Testis (tissue), 2 donors: ENCODE measurements at regions not wholly inside any gene's neighbourhood (a gene's known extent, or its start where the extent isn't known, plus 50 kb on each side); places are given as distances from the start of the nearest gene placed in this dataset.

Experiments
- POLR2A ChIP-seq: fragments of 450-650 bp; IDR thresholded peaks from one replicate; pipeline ENCODE4 v1.6.1; 2017; ENCODE audit warnings: antibody characterized with exemption, mild to moderate bottlenecking, moderate library complexity
- TF ChIP-seq, protein P1 (sequence below), 3 experiments: fragments of 450-650 bp in 2 of 3; fragments of 200-600 bp in 1 of 3; sonication (generic) in 1 of 3; IDR thresholded peaks; one replicate each; pipeline ENCODE4 v1.5.1; 2016 to 2019; ENCODE audit warnings: antibody characterized with exemption in 3 of 3, mild to moderate bottlenecking in 2 of 3, moderate library complexity in 1 of 3

DNA sequence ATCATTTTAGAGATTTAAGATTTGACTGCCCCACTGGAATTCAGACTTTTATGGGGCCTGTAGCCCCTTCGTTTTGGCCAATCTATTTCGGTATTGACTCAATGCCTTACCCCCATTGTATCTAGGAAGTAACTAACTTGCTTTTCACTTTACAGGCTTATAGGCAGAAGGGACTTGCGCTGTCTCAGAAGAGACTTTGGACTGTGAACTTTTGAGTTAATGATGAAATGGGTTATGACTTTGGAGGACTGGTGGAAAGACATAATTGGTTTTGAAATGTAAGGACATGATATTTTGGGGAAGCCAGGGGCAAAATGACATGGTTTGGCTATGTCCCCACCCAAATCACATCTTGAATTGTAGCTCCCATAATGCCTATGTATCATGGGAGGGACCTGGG, 463.0 kb upstream of the KLHL1 start:
- TF ChIP-seq, protein P1, sequence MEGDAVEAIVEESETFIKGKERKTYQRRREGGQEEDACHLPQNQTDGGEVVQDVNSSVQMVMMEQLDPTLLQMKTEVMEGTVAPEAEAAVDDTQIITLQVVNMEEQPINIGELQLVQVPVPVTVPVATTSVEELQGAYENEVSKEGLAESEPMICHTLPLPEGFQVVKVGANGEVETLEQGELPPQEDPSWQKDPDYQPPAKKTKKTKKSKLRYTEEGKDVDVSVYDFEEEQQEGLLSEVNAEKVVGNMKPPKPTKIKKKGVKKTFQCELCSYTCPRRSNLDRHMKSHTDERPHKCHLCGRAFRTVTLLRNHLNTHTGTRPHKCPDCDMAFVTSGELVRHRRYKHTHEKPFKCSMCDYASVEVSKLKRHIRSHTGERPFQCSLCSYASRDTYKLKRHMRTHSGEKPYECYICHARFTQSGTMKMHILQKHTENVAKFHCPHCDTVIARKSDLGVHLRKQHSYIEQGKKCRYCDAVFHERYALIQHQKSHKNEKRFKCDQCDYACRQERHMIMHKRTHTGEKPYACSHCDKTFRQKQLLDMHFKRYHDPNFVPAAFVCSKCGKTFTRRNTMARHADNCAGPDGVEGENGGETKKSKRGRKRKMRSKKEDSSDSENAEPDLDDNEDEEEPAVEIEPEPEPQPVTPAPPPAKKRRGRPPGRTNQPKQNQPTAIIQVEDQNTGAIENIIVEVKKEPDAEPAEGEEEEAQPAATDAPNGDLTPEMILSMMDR (IDR thresholded peaks at IDR 0.05), result no peak
- no peak for TF ChIP-seq POLR2A
